GM23338 (cell line): ENCODE measurements at regions not wholly inside any gene's neighbourhood (a gene's known extent, or its start where the extent isn't known, plus 50 kb on each side); places are given as distances from the start of the nearest gene placed in this dataset.

Experiments
- ATAC-seq: fragments of 200-7000 bp; cut with Tn5 transposase; 3 replicates; pipeline ENCODE4 v1.9.1; 2020
- DNase-seq: peaks from one replicate; pipeline ENCODE4 v3.0.0-alpha.2; 2015; ENCODE audit warnings: low spot score
- H2AFZ ChIP-seq: fragments of 200-600 bp; sonication (generic); 2 replicates; pipeline ENCODE4 v1.8.0; 2016; ENCODE audit warnings: antibody characterized with exemption, mild to moderate bottlenecking, moderate library complexity
- H3F3A ChIP-seq: fragments of 200-600 bp; sonication (generic); replicated peaks from 2 replicates; pipeline ENCODE4 v1.8.0; 2017; ENCODE audit warnings: antibody characterized with exemption, mixed run types, low read depth
- H3K27ac ChIP-seq: fragments of 200-600 bp; sonication (generic); 2 replicates; pipeline ENCODE4 v1.6.1; 2016; ENCODE audit warnings: low read depth
- H3K27me3 ChIP-seq: fragments of 200-600 bp; sonication (generic); 2 replicates; pipeline ENCODE4 v1.8.0; 2016; ENCODE audit warnings: mild to moderate bottlenecking, mixed run types, moderate library complexity; ENCODE audit not compliant: insufficient read depth
- H3K36me3 ChIP-seq: fragments of 200-600 bp; sonication (generic); 2 replicates; pipeline ENCODE4 v1.8.0; 2016; ENCODE audit warnings: mild to moderate bottlenecking; ENCODE audit not compliant: insufficient read depth
- H3K4me1 ChIP-seq: fragments of 200-600 bp; sonication (generic); 2 replicates; pipeline ENCODE4 v1.8.0; 2016; ENCODE audit warnings: mild to moderate bottlenecking, moderate library complexity; ENCODE audit not compliant: insufficient read depth
- H3K4me2 ChIP-seq: fragments of 200-600 bp; sonication (generic); 2 replicates; pipeline ENCODE4 v1.7.1; 2017; ENCODE audit warnings: mixed run types
- H3K4me3 ChIP-seq: fragments of 200-600 bp; sonication (generic); 2 replicates; pipeline ENCODE4 v1.6.1; 2016; ENCODE audit warnings: mixed run types
- H3K79me2 ChIP-seq: fragments of 200-600 bp; sonication (generic); replicated peaks from 2 replicates; pipeline ENCODE4 v1.8.0; 2017; ENCODE audit warnings: mild to moderate bottlenecking; ENCODE audit not compliant: insufficient read depth
- H3K9me2 ChIP-seq: fragments of 200-600 bp; sonication (generic); 2 replicates; pipeline ENCODE4 v1.8.0; 2017; ENCODE audit not compliant: insufficient read depth
- H4K20me1 ChIP-seq: fragments of 200-600 bp; sonication (generic); replicated peaks from 2 replicates; pipeline ENCODE4 v1.8.0; 2017; ENCODE audit warnings: mild to moderate bottlenecking; ENCODE audit not compliant: insufficient read depth
- H3K27ac Mint-ChIP-seq: 2 replicates; pipeline ENCODE4 v1.8.0; 2020; ENCODE audit warnings: inconsistent platforms, mild to moderate bottlenecking, moderate library complexity, mixed read lengths
- H3K27me3 Mint-ChIP-seq: 3 replicates; pipeline ENCODE4 v1.8.0; 2022; ENCODE audit warnings: low read depth, mild to moderate bottlenecking, moderate library complexity, mixed read lengths, inconsistent platforms; ENCODE audit not compliant: insufficient read depth, poor library complexity
- H3K36me3 Mint-ChIP-seq: 3 replicates; pipeline ENCODE4 v1.8.0; 2021; ENCODE audit warnings: low read depth, mild to moderate bottlenecking, inconsistent platforms, moderate library complexity, mixed read lengths
- H3K4me1 Mint-ChIP-seq: 3 replicates; pipeline ENCODE4 v1.8.0; 2020; ENCODE audit warnings: mild to moderate bottlenecking, inconsistent platforms, mixed read lengths
- H3K4me3 Mint-ChIP-seq: 3 replicates; pipeline ENCODE4 v1.8.0; 2021; ENCODE audit warnings: moderate library complexity, mild to moderate bottlenecking, inconsistent platforms, mixed read lengths
- H3K9me3 Mint-ChIP-seq: 3 replicates; pipeline ENCODE4 v1.8.0; 2020; ENCODE audit warnings: moderate library complexity, mild to moderate bottlenecking, inconsistent platforms, mixed read lengths
- CREB1 ChIP-seq: fragments of 250-450 bp; sonication (Bioruptor Pico); IDR thresholded peaks from 2 replicates; pipeline ENCODE4 v1.5.0; 2020; ENCODE audit warnings: low read depth, mild to moderate bottlenecking, moderate library complexity
- CTCF ChIP-seq, 2 experiments: fragments of 200-600 bp in 1 of 2; sonication (generic) in 1 of 2; conservative IDR thresholded peaks; 2 replicates each; pipeline versions ENCODE4 v1.5.1 to v1.6.1; 2016 to 2017; ENCODE audit warnings: antibody characterized with exemption in 2 of 2, low read depth in 2 of 2, mild to moderate bottlenecking in 2 of 2, moderate library complexity in 1 of 2
- JUNB ChIP-seq: IDR thresholded peaks from one replicate; pipeline ENCODE4 v1.6.1; 2016; ENCODE audit warnings: antibody characterized with exemption; ENCODE audit not compliant: unreplicated experiment
- POLR2AphosphoS5 ChIP-seq: IDR thresholded peaks from 2 replicates; pipeline ENCODE4 v1.6.1; 2016; ENCODE audit warnings: antibody characterized with exemption, low read depth
- ZNF331 ChIP-seq: fragments of 250-450 bp; sonication (Bioruptor Pico); IDR thresholded peaks from 2 replicates; pipeline ENCODE4 v1.5.0; 2020; ENCODE audit warnings: low read depth, mild to moderate bottlenecking, moderate library complexity
- TF ChIP-seq, protein P1 (sequence below): fragments of 250-450 bp; sonication (Bioruptor Pico); IDR thresholded peaks from 2 replicates; pipeline ENCODE4 v1.5.0; 2020; ENCODE audit warnings: mild to moderate bottlenecking, moderate library complexity
- TF ChIP-seq, protein P2 (sequence below): IDR thresholded peaks from one replicate; pipeline ENCODE4 v1.6.1; 2018; ENCODE audit warnings: antibody characterized with exemption; ENCODE audit not compliant: unreplicated experiment

DNA sequence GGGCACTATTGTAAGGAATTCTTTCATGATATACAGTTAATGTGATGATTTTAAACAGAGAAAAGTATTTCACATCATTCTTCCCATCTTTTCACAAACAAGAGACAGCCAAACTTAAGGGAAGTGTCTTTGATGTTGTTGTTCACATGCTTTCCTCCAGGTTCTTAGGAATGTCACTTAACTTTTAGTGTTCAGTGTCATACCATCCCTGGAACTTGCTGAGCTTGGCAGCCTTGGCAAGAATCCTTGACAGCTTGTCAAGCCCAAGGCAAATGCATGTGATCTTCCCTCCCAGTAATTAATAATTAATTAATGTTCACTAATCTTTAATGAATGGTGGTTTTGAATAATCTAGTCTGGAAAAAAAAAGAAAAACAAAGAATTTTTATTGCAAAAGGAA lies 727.9 kb upstream of the PRR20A start (continued):
- TF ChIP-seq, protein P1, sequence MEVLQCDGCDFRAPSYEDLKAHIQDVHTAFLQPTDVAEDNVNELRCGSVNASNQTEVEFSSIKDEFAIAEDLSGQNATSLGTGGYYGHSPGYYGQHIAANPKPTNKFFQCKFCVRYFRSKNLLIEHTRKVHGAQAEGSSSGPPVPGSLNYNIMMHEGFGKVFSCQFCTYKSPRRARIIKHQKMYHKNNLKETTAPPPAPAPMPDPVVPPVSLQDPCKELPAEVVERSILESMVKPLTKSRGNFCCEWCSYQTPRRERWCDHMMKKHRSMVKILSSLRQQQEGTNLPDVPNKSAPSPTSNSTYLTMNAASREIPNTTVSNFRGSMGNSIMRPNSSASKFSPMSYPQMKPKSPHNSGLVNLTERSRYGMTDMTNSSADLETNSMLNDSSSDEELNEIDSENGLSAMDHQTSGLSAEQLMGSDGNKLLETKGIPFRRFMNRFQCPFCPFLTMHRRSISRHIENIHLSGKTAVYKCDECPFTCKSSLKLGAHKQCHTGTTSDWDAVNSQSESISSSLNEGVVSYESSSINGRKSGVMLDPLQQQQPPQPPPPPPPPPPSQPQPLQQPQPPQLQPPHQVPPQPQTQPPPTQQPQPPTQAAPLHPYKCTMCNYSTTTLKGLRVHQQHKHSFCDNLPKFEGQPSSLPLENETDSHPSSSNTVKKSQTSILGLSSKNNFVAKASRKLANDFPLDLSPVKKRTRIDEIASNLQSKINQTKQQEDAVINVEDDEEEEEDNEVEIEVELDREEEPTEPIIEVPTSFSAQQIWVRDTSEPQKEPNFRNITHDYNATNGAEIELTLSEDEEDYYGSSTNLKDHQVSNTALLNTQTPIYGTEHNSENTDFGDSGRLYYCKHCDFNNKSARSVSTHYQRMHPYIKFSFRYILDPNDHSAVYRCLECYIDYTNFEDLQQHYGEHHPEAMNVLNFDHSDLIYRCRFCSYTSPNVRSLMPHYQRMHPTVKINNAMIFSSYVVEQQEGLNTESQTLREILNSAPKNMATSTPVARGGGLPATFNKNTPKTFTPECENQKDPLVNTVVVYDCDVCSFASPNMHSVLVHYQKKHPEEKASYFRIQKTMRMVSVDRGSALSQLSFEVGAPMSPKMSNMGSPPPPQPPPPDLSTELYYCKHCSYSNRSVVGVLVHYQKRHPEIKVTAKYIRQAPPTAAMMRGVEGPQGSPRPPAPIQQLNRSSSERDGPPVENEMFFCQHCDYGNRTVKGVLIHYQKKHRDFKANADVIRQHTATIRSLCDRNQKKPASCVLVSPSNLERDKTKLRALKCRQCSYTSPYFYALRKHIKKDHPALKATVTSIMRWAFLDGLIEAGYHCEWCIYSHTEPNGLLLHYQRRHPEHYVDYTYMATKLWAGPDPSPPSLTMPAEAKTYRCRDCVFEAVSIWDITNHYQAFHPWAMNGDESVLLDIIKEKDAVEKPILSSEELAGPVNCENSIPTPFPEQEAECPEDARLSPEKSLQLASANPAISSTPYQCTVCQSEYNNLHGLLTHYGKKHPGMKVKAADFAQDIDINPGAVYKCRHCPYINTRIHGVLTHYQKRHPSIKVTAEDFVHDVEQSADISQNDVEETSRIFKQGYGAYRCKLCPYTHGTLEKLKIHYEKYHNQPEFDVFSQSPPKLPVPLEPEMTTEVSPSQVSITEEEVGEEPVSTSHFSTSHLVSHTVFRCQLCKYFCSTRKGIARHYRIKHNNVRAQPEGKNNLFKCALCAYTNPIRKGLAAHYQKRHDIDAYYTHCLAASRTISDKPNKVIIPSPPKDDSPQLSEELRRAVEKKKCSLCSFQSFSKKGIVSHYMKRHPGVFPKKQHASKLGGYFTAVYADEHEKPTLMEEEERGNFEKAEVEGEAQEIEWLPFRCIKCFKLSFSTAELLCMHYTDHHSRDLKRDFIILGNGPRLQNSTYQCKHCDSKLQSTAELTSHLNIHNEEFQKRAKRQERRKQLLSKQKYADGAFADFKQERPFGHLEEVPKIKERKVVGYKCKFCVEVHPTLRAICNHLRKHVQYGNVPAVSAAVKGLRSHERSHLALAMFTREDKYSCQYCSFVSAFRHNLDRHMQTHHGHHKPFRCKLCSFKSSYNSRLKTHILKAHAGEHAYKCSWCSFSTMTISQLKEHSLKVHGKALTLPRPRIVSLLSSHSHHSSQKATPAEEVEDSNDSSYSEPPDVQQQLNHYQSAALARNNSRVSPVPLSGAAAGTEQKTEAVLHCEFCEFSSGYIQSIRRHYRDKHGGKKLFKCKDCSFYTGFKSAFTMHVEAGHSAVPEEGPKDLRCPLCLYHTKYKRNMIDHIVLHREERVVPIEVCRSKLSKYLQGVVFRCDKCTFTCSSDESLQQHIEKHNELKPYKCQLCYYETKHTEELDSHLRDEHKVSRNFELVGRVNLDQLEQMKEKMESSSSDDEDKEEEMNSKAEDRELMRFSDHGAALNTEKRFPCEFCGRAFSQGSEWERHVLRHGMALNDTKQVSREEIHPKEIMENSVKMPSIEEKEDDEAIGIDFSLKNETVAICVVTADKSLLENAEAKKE (CRISPR knock-in tag) = no peak
- TF ChIP-seq CREB1 (CRISPR knock-in tag) (no peak), CTCF (conservative IDR thresholded peaks at IDR 0.05; ENCODE audit: low read depth in 2 of 2) (no peak), ZNF331 (CRISPR knock-in tag) (no peak)

DNA sequence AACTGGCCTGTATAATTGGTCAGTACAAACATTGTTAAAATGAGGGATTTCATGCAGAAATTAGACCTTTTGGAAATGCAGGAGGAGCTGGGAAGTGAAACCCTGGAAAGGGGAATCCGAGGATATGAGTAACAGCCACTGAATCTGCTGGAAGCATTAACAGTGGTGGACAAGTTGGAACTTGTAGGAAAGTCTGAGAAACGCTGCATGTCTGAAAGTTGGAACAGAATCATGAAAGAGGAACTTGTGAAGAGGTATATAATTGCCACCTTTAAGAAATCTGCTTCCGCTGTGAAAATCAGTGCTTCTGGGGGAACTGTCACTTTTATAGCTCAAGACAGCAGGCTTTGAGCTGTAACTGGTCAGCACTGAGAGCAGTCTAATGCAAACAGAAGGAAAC lies 716.5 kb upstream of the PRR20A start:
- no peaks in the 10 kb centered on the region for H3K36me3 Mint-ChIP-seq
- no peaks in the 10 kb centered on the region for H3K9me3 Mint-ChIP-seq
- Histone ChIP-seq H3K27me3 (no peaks in the 10 kb centered on the region), H3K27ac (no peak overlapping the region), H3K9me2 (no peaks in the 10 kb centered on the region), H4K20me1 (no peaks in the 10 kb centered on the region), H3K4me1 (no peaks in the 10 kb centered on the region), H3K36me3 (no peaks in the 10 kb centered on the region), H3K79me2 (no peaks in the 10 kb centered on the region), H3K4me2 (no peak overlapping the region), H2AFZ (no peak overlapping the region), H3K4me3 (no peak overlapping the region), H3F3A (no peaks in the 10 kb centered on the region)
- DNase-seq (no peak), ATAC-seq (no peak)
- H3K4me1 Mint-ChIP-seq = no peaks in the 10 kb centered on the region
- peak overlapping the region; percentile 61; the same call in 1 of the 2 replicates for H3K27ac Mint-ChIP-seq
- H3K27me3 Mint-ChIP-seq = no peaks in the 10 kb centered on the region
- H3K4me3 Mint-ChIP-seq = no peak overlapping the region
- no peak for TF ChIP-seq CREB1 (CRISPR knock-in tag)
- TF ChIP-seq, protein P2, sequence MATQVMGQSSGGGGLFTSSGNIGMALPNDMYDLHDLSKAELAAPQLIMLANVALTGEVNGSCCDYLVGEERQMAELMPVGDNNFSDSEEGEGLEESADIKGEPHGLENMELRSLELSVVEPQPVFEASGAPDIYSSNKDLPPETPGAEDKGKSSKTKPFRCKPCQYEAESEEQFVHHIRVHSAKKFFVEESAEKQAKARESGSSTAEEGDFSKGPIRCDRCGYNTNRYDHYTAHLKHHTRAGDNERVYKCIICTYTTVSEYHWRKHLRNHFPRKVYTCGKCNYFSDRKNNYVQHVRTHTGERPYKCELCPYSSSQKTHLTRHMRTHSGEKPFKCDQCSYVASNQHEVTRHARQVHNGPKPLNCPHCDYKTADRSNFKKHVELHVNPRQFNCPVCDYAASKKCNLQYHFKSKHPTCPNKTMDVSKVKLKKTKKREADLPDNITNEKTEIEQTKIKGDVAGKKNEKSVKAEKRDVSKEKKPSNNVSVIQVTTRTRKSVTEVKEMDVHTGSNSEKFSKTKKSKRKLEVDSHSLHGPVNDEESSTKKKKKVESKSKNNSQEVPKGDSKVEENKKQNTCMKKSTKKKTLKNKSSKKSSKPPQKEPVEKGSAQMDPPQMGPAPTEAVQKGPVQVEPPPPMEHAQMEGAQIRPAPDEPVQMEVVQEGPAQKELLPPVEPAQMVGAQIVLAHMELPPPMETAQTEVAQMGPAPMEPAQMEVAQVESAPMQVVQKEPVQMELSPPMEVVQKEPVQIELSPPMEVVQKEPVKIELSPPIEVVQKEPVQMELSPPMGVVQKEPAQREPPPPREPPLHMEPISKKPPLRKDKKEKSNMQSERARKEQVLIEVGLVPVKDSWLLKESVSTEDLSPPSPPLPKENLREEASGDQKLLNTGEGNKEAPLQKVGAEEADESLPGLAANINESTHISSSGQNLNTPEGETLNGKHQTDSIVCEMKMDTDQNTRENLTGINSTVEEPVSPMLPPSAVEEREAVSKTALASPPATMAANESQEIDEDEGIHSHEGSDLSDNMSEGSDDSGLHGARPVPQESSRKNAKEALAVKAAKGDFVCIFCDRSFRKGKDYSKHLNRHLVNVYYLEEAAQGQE = no peak
- no peak for TF ChIP-seq POLR2AphosphoS5
- no peak for TF ChIP-seq JUNB
- TF ChIP-seq ZNF331 (CRISPR knock-in tag) = no peak
